A172 (cell line): ENCODE measurements at regions not wholly inside any gene's neighbourhood (a gene's known extent, or its start where the extent isn't known, plus 50 kb on each side); places are given as distances from the start of the nearest gene placed in this dataset.
"Not testable (repeated sequence)": the region's sequence is repeated elsewhere in the genome, so short reads cannot be mapped to it uniquely, and the experiment has no call there.

Source experiments
- DNase-seq: peaks from one replicate; pipeline ENCODE4 v3.0.0-alpha.2; 2015; ENCODE audit warnings: low spot score

DNA sequence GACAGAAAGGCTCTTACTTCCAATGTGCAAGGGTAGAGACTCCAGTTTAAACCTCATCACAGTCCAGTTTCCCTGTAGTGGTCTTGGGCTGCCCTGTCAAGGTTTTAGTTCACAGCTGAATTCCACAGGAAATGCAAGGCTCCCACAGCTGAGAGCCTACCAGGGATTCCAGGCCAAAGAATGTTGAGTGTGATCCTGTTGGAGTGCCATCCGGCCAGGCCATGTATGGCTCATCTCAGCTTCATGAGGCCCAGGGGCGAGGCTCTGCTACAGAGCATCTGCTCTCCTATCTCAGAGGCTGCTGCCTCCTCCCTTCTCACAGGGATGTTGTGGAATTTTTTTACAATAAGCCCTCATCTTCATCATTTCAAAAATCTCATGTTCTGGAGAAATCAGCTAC lies 239.8 kb upstream of the CCL2 start:
- DNase-seq = no peak

DNA sequence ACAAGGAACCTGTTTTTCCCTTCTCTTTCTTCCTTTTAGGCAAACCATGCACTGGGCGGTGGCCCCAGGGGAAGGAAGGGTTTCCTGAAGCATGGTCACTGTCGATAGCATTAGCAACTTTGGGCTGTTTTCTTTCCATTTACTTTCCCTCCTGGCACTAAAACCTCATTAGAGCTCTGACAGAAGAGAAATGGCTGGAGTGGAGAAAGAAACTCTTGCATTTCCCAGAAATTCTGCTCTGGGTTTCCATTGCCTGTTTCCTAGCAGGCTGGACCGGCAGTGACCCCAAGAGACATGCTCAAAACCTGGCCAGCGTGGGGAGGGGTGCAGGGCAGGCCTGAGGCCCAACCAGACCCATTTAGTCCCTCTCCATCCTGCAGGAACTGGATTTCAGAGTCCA lies 230.7 kb upstream of the CCL2 start:
- DNase-seq = no peak

DNA sequence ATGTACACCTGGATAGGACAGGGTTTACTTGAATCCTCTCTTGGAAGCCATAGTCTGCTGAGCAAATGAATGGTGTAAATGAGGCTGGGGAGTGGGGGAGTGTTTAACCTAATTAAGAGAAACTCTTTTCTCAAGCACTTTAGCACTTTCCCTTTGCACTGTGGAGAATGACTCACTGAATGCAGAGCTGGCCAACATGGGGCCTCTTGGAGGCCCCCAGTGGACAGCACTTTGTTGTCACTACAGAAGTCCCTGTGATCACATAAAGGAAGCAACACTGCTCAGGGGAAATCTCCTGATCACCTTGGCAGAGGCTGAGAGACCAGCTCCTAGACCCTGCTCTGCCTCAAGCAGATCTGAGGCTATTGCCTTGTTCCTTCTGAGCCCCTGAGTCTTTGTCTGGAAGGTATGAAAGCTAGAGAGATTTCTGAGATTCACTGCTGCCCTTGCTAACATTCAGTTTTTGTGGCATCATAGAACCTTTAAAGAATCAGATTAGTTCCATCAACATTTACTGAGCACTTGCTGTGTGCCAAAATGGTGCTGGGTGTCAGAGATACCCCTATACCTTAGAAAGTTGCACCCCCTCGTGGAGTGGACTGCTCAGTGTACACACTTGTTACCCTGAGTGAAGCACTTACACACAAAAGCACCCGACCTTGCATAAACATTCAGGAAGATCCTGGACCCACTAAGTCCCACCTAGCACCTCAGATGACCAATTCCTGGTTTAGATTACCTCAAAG lies 230.1 kb upstream of the CCL2 start:
- peak; percentile 17 for DNase-seq

DNA sequence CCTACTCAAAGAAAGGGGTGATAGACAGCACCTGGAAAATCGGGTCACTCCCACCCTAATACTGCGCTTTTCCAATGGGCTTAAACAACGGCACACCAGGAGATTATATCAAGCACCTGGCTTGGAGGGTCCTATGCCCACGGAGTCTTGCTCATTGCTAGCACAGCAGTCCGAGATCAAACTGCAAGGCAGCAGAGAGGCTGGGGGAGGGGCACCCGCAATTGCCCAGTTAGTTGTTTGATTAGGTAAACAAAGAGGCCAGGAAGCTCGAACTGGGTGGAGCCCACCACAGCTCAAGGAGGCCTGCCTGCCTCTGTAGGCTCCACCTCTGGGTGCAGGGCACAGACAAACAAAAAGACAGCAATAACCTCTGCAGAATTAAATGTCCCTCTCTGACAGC lies 224.5 kb upstream of the CCL2 start:
- not testable (repeated sequence) for DNase-seq

DNA sequence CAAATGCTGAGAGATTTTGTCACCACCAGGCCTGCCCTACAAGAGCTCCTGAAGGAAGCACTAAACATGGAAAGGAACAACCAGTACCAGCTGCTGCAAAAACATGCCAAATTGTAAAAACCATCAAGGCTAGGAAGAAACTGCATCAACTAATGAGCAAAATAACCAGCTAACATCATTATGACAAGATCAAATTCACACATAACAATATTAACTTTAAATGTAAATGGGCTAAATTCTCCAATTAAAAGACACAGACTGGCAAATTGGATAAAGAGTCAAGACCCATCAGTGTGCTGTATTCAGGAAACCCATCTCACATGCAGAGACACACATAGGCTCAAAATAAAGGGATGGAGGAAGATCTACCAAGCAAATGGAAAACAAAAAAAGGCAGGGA lies 222.8 kb upstream of the CCL2 start:
- not testable (repeated sequence) for DNase-seq

DNA sequence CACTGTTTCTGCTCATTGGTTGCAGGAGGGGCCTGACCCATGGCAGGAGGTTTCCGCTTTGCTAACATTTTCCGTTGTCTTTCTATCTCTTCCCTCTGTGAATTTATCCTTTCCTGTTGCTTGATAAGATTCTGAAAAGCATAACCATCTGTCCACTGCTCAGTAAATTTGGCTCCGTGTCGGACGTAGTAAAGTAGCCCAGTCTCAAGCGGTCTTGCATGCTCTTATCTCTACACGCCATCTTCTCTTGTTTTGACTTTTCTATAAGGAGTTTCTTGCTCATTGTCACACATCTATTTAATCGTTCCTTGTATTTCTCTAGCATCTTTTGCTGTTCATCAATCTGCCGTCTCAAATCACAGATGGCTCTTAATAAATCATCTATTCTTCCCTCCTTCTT lies 216.3 kb upstream of the CCL2 start:
- not testable (repeated sequence) for DNase-seq

DNA sequence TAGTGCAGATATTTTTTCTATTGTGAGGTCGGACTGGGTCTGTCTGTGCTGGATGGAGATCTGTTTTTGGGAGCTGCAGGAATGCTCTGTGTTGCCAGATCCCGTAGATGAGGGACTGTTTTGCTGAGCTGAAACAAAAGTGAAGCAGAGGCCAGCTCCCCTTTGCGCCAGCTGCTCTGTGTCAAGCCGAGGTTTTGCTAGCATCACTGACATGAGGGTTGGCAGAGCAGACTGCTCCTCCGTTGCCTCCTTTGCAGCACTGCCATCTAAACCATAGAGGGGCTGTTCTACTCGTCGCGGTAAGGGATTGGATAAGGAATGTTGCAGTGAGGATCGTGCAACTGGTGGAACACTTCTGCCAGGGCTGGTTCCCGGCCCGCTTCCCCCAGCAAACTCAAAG lies 215.9 kb upstream of the CCL2 start:
- DNase-seq = not testable (repeated sequence)

DNA sequence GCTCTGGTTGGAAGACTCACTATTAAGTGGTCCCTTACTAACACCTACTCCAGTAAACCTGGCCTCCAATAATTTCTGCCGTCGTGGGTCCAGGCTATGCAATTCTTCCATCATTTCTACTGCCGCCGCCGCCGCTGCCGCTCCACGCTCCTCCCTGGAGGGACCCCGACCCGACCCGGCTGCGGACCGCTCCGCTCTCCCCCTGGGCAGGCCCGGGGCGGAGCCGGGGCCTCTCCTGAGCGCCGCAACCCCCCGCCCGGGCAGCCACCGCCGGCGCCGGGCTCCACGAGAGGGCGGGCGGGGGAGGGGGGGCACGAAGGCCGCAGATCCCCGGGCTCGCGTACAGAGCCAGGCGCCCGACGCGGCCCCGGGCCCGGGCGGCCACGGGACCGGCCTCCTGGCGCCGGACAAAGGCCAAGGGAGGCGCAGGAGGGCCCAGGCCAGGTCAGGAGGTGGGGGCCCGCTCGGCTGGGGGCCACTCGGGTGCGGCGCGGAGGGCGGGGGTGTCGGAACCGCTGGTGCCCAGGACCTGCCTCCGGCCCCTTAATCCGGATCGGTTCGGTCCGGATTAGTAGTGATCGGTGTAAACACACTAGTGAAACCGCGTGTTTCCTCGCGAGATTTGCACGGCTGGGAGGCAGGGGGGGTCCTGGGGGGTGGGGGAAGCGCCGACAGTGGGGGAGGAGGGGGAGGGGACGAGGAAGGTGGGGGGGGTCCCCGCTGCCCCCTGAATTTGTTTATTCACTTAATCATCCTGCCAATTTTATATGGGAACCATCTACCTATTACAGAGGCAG lies 215.1 kb upstream of the CCL2 start:
- DNase-seq = not testable (repeated sequence)

DNA sequence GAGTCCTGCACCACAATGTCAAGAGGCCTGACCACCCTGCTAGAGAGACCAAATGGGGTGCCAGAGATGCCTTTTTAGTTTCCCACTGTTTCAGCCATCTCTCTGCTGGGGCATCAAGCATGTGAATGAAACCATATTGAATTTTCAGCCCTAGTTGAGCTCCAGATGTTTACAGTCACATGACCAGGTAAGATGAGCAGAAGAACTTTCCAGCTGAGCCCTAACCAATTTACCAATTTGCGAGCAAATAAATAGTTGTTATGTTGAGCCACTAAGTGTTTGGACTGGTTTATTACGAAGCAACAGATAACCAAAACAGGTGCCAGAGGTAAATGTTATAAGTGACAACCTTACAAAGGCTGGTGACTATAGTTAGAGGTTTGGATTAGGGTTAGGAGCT lies 209.1 kb upstream of the CCL2 start:
- no peak for DNase-seq

DNA sequence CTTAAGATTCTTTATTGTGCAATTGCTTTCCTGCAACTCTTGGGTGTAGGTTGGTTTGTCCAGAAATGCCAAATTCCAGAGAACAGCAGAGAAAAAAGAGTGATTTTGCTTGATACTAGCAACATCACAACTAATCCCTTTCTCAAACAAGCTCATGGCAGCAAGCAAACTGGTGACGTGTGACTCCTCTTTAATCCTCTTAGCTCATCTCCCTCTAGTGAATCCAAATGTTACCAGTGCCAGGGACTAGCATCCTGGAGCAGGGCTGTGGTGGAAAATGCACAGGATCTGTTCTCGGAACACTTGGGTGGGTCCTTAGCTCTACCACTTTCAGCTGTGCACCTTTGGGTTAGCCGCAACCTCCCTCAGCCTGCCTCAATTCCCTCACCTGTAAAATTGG lies 204.0 kb upstream of the CCL2 start:
- no peak for DNase-seq

DNA sequence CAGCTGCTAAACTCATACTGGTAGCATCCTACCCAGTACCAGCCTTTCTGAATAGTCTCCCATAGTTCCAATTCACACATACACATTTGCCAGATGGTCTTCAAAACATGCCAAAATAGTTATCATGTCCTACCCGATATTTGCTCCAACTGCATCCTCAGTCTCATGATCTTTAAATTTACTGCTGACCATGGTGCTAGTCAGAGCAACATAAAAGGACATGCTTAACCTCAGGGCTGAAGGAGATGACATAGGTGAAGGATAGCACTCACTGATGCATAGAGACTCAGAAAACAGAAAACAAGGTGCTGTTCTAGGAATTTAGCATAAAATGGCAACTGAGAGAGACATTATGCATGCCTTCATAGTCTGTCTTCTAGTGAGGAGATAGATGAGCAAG lies 200.6 kb upstream of the CCL2 start:
- DNase-seq = no peak

DNA sequence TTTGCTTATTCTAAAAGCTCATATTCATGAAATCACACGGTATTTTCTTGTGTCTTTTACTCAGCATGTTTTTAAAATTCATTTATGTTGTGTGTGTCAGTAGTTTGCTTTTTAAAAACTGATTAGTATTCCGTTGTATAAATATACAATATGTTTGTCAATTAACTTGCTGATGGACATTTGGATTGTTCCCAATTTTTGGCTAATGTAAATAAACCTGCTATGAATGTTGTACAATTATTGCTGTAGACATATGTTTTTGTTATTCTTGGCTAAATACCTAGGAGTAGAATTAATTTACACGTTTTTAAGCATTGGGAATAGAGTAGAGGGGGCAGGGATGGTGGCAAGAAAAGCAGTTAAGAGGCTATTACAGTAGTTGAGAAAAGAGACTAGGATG lies 199.5 kb upstream of the CCL2 start:
- no peak for DNase-seq

DNA sequence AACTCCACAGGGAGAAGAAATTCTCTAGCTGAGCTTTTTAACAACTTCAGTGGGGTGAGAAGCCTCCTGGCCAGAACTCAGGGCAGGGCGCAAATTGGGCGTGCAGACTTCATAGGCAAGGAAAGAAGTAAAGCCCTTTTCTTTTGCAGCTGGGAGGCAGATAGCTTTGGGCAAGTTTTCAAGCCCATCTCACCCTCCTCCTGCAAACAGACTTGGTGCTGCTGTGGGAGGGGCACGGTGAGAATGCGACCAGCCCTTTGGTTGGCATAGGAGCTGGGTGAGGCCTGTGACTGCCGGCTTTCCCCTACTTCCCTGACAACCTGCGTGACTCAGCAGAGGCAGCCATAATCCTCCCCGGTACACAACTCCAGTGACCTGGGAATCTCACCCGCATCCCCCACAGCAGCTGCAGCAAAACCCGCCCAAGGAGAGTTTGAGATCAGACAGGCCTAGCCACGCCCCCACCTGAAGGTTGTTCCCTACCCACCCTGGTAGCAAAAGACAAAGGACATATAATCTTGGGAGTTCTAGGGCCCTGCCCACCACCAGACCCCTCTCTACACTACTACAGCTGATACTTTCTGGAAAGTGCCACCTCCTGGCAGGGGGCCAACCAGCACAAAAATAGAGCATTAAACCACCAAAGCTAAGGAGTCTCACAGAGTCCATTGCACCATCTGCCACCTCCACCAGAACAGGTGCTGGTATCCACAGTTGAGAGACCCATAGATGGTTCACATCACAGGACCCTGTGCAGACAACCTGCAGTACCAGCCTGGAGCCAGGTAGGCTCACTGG lies 195.5 kb upstream of the CCL2 start:
- no peak for DNase-seq

DNA sequence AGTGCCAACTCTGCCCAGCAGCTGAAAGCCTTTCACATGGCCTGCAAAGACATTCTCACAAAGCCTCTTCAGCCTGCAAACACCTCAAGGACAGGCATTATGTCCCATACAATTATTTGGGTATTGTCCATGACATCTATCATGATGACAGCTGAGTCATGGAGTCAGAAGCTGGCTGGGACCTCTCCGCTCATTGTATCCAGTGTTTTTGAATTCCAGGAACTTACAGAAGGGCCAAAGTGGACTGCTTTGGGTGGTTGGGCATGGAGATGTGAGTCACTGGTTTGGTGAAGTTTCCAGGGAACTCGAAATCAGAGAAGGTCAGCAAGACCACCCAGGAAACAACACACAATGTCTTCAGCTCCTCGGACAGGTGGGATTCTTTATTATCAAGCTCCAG lies 188.6 kb upstream of the CCL2 start:
- DNase-seq = peak; percentile 8

DNA sequence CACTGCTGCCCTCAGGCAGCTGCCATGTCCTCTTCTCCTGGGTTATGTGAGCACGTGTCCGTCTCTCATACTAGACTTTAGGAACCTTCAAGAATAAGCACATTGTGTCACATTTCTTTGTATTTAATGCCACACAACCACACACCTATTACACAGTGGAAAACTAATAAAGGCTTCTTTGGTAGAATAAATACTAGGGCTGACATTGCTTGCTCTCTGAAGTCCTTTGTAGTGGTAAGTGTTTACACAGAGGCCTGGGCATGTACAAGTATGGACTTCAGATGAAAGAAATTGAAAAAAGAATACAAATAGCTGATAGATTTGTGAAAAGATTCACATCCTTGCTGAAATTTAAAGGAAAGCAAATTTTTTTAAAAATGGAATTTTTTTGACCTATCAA lies 188.1 kb upstream of the CCL2 start:
- no peak for DNase-seq

DNA sequence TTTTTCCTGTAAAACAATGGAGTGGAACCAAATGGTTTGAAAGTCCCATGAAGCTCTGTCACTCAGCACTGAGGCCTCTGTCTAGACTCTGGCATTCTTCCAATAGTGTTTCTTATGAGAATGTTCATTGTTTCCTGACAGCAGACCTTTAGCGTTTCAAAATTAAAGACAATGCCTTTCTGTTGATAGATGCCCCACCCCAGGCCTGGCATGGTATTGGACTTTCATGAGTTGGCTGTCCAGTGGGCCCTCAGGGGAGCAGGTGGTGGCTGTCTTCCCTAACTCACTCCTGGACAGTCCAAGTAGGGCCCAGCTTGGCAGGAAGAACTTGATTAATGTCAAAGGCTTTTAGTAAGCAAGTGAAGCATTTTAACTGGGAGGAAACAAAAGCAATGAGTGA lies 186.5 kb upstream of the CCL2 start:
- DNase-seq = no peak

DNA sequence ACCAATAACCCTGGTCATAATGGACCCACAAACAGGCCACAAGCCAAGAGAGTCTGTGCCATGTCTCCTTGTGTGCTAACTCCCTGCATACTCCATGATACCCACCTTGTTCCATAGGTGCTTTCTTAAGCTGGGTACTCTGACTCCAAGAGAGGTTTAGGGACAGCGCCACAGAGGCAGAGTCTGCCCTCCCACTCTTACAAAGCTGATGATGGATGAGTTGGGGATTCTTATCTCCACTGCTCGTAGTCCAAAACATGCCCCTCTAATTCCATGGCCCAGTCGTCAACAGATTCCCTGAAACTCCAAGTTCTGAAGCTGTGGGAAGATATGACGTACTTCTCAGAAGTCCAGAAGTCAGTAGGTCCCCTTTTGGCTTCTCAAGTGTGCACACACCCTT lies 184.4 kb upstream of the CCL2 start:
- no peak for DNase-seq

DNA sequence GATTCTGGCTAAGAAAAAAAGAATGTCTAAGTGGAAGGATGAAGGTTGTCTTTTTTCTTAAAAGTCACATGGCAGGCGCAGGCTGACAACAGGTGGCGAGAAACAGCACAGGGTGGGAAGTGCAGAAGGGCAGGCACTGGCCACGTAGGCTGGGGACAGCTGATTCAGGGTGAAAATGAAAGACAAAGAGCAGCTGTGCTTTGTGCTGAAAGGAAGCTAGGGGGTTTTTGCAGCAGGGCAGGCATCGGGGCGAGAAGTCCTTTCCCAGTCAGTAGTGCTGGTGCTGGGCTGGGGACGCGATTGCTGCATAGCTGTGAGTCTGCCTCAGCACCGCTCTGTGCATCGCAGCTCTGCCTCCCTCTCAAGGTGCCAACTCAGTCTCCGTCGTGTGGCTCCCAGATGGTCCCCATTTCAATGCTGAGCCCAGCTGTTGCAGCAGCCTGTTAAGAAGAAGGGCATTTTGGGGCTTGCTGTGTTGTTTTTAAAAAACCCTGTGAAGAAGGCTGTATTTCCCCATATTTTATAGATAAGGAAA lies 183.1 kb upstream of the CCL2 start:
- no peak for DNase-seq

DNA sequence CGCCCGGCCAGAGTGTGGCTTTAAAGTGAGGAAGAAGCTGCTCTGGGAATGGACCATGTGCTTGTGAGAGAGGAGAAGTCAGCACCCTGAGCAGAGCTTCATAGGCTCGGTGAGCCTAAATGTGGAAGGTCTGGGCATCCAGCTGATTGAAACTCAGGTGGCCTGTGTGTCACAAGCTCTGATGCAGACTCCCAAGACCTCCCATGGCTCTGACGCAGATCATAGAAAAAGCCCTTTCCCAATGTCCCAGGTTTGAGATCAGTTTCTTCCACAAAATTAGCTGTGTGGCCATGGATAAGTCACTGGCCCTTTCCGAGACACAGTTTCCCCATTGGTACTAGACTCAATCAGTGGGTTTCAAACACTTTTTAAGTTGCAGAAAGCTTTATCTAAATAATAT lies 180.0 kb upstream of the CCL2 start:
- DNase-seq = no peak

DNA sequence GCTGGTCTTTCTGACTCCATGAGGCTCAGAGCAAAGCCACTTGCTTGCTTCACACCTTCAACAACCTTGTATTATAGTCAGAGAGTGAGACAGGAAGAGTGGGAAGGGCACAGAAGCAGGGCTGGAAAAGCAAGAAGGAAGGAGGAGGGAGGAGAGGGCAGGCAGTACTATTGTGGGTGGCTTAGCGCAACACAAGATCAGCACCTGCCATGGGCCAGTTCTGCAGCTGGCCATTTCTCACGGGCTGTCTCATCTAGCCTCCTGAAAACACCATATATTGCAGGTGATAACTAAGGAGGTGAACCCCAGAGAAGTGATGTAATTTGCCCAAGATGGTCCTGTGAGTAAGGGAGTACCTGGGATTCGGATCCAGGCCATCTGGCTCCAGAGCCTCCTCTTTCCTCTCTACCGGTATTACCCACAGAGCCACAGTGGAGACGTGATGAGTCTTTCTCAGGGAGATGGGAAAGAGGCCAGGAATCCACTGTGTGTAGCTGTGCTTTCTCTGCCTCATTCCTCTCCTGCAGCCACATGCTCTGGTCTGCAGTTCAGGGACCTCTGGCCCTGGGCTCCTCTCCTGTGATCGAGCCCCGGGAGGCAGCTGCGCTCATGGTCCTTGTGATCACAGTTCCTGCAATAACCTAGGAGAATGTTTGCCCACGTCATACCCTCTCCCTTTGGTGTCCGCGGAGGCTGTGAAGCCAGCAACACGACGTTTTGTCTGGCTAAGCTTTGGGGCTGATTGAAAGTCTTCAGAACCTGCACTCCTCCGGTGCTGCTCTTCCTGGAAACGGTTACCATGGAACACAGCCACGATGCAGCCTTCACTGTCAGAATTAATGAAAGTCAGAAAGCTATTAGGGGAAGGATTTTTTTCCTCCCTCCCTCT lies 178.1 kb upstream of the CCL2 start:
- DNase-seq = no peak

DNA sequence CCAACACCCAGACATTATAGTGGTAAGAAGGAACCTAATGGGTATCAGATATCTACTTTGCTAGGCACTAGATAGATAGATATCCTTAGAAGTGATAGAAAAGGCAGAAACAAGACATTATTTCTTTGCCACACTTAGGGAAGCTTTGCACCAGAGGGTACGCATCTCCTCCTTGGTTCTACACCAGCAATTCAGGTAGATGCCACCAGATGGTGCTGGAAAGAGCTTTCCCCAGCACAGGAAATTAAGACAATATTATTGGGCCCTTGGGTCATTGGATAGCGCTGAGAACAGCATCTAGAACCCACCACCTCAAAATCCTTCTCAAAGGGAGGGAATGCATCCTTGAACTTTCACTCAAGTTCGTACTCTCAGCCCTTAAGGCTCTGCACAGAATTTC lies 173.8 kb upstream of the CCL2 start:
- no peak for DNase-seq
